Neural cell (in vitro differentiated cells): ENCODE measurements at regions not wholly inside any gene's neighbourhood (a gene's known extent, or its start where the extent isn't known, plus 50 kb on each side); places are given as distances from the start of the nearest gene placed in this dataset.

ENCODE experiments used
- H2AFZ ChIP-seq: fragments of 200-600, 300-800 bp; sonication (generic), shearing (Covaris generic); 2 replicates; pipeline ENCODE4 v1.6.0; 2014; ENCODE audit warnings: low read depth, mild to moderate bottlenecking, antibody characterized with exemption, low read length, moderate library complexity
- H3F3A ChIP-seq: fragments of 200-600 bp; shearing (Covaris generic); 2 replicates; pipeline ENCODE4 v1.6.1; 2016; ENCODE audit warnings: mild to moderate bottlenecking, moderate library complexity, mixed read lengths, antibody characterized with exemption, low read length; ENCODE audit not compliant: insufficient read depth, poor library complexity, severe bottlenecking
- H3K27ac ChIP-seq: fragments of 200-600, 300-800 bp; sonication (generic), shearing (Covaris generic); 2 replicates; pipeline ENCODE4 v1.5.1; 2014; ENCODE audit warnings: mild to moderate bottlenecking, low read length, moderate library complexity
- H3K27me3 ChIP-seq: fragments of 300-800, 200-600 bp; sonication (generic), shearing (Covaris generic); 2 replicates; pipeline ENCODE4 v1.6.0; 2014; ENCODE audit warnings: mild to moderate bottlenecking, low read depth, low read length, moderate library complexity; ENCODE audit not compliant: insufficient read depth
- H3K36me3 ChIP-seq: fragments of 300-800, 200-600 bp; sonication (generic), shearing (Covaris generic); 2 replicates; pipeline ENCODE4 v1.5.1; 2014; ENCODE audit warnings: mild to moderate bottlenecking, antibody characterized with exemption, low read length, moderate library complexity; ENCODE audit not compliant: insufficient read depth
- H3K4me2 ChIP-seq: fragments of 300-800, 200-600 bp; sonication (generic), shearing (Covaris generic); 2 replicates; pipeline ENCODE4 v1.6.0; 2014; ENCODE audit warnings: mild to moderate bottlenecking, low read length
- H3K4me3 ChIP-seq: fragments of 300-800, 200-600 bp; sonication (generic), shearing (Covaris generic); 2 replicates; pipeline ENCODE4 v1.5.1; 2014; ENCODE audit warnings: mild to moderate bottlenecking, low read length, moderate library complexity
- H3K79me2 ChIP-seq: fragments of 200-600 bp; shearing (Covaris generic); replicated peaks from 2 replicates; pipeline ENCODE4 v1.6.0; 2014; ENCODE audit warnings: mild to moderate bottlenecking, low read length, moderate library complexity; ENCODE audit not compliant: insufficient read depth
- H3K9ac ChIP-seq: fragments of 300-800, 200-600 bp; sonication (generic), shearing (Covaris generic); 2 replicates; pipeline ENCODE4 v1.6.1; 2016; ENCODE audit warnings: mild to moderate bottlenecking, low read length, mixed read lengths
- H3K9me2 ChIP-seq: fragments of 200-600 bp; shearing (Covaris generic); 2 replicates; pipeline ENCODE4 v1.6.1; 2016; ENCODE audit warnings: mild to moderate bottlenecking, low read length, mixed read lengths; ENCODE audit not compliant: insufficient read depth
- H3K9me3 ChIP-seq: fragments of 200-600, 300-800 bp; sonication (generic), shearing (Covaris generic); 2 replicates; pipeline ENCODE4 v1.6.1; 2016; ENCODE audit warnings: mild to moderate bottlenecking, mixed run types, low read length, moderate library complexity, mixed read lengths
- H4K20me1 ChIP-seq: fragments of 200-600 bp; shearing (Covaris generic); 2 replicates; pipeline ENCODE4 v1.6.1; 2016; ENCODE audit warnings: mild to moderate bottlenecking, mixed run types; ENCODE audit not compliant: insufficient read depth
- CTCF ChIP-seq: fragments of 450-650 bp; IDR thresholded peaks from 2 replicates; pipeline ENCODE4 v1.5.1; 2014; ENCODE audit warnings: antibody characterized with exemption, mild to moderate bottlenecking, moderate library complexity; ENCODE audit not compliant: poor library complexity, severe bottlenecking
- EP300 ChIP-seq: fragments of 450-650 bp; conservative IDR thresholded peaks from 2 replicates; pipeline ENCODE4 v1.6.1; 2014; ENCODE audit warnings: antibody characterized with exemption, mild to moderate bottlenecking, moderate library complexity; ENCODE audit not compliant: poor library complexity, severe bottlenecking
- EZH2 ChIP-seq: fragments of 200-600, 300-800 bp; shearing (Covaris generic), sonication (generic); IDR thresholded peaks from 2 replicates; pipeline ENCODE4 v1.6.1; 2014; ENCODE audit warnings: antibody characterized with exemption, low read length, borderline replicate concordance, mild to moderate bottlenecking; ENCODE audit not compliant: insufficient read depth, poor library complexity, severe bottlenecking
- MXI1 ChIP-seq: fragments of 450-650 bp; conservative IDR thresholded peaks from 2 replicates; pipeline ENCODE4 v1.6.1; 2014; ENCODE audit warnings: antibody characterized with exemption, mild to moderate bottlenecking; ENCODE audit not compliant: poor library complexity, severe bottlenecking
- POLR2AphosphoS5 ChIP-seq: IDR thresholded peaks from 2 replicates; pipeline ENCODE4 v1.6.1; 2012
- RAD21 ChIP-seq: fragments of 450-650 bp; conservative IDR thresholded peaks from 2 replicates; pipeline ENCODE4 v1.6.1; 2014; ENCODE audit warnings: antibody characterized with exemption, mild to moderate bottlenecking, moderate library complexity
- REST ChIP-seq: IDR thresholded peaks from 2 replicates; pipeline ENCODE4 v1.6.1; 2012; ENCODE audit warnings: borderline replicate concordance
- SMC3 ChIP-seq: fragments of 450-650 bp; conservative IDR thresholded peaks from 2 replicates; pipeline ENCODE4 v1.6.1; 2014; ENCODE audit warnings: antibody characterized with exemption, mild to moderate bottlenecking, moderate library complexity; ENCODE audit not compliant: poor library complexity
- TAF1 ChIP-seq: IDR thresholded peaks from 2 replicates; pipeline ENCODE4 v1.6.1; 2012; ENCODE audit warnings: low read depth

GRCh38 chr17:13288248-13288647, 270.4 kb upstream of the ELAC2 start:
- Histone ChIP-seq H3K36me3 (no peaks in the 10 kb centered on the region), H2AFZ (no peak overlapping the region), H3K79me2 (no peaks in the 10 kb centered on the region), H3K9me2 (no peaks in the 10 kb centered on the region), H4K20me1 (no peaks in the 10 kb centered on the region), H3K27me3 (no peaks in the 10 kb centered on the region), H3K9ac (no peak overlapping the region), H3K27ac (no peak overlapping the region), H3K4me2 (no peak overlapping the region), H3K4me3 (no peak overlapping the region), H3F3A (no peaks in the 10 kb centered on the region), H3K9me3 (no peaks in the 10 kb centered on the region)
- no peak for TF ChIP-seq POLR2AphosphoS5
- no peak for TF ChIP-seq CTCF
- no peak for TF ChIP-seq REST
- no peak for TF ChIP-seq RAD21
- TF ChIP-seq MXI1 = no peak
- no peak for TF ChIP-seq EZH2
- no peak for TF ChIP-seq EP300
- TF ChIP-seq SMC3 = no peak
- no peak for TF ChIP-seq TAF1

- no peaks in the 10 kb centered on the region for H3K9me2 ChIP-seq
- no peaks in the 10 kb centered on the region for H3K27me3 ChIP-seq
- H2AFZ ChIP-seq = no peak overlapping the region
- no peak overlapping the region for H3K9ac ChIP-seq
- no peak overlapping the region for H3K27ac ChIP-seq
- no peaks in the 10 kb centered on the region for H3F3A ChIP-seq
- TF ChIP-seq REST (no peak), TAF1 (no peak), SMC3 (no peak), RAD21 (no peak), CTCF (no peak), EP300 (no peak), MXI1 (no peak), EZH2 (no peak), POLR2AphosphoS5 (no peak)
- no peaks in the 10 kb centered on the region for H3K36me3 ChIP-seq
- no peaks in the 10 kb centered on the region for H3K79me2 ChIP-seq
- no peaks in the 10 kb centered on the region for H3K9me3 ChIP-seq
- H3K4me3 ChIP-seq = no peak overlapping the region
- H4K20me1 ChIP-seq = no peaks in the 10 kb centered on the region
- H3K4me2 ChIP-seq = no peak overlapping the region
Measured at GRCh38 chr17:13287226-13287625, 269.4 kb upstream of the ELAC2 start.
